ENCODE measurements at regions not wholly inside any gene's neighbourhood (a gene's known extent, or its start where the extent isn't known, plus 50 kb on each side); places are given as distances from the start of the nearest gene placed in this dataset.

DNA sequence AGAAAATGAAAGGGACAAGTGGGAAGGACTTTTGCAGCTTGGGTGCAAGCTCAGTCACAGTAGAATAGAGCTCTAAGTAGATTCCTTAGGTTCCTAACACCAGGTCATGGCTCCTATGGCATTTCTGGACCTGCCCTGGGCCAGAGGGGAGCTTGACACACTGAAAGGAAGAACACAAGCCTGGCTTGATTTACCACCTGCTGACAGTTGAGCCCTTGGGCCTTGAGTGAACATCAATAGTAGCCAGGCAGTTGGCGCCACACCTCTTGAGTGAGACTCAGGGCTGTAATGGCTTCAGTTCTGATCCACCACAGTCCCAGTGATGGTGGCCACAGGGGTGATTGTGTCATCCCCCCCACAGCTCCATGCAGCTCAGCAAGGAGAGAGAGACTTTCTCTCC is 221.9 kb upstream of the PCDH17 start:
- intact Hi-C loops (cut with micrococcal nuclease; ENCODE audit: unreplicated experiment) = no loop called here
- no peak overlapping the region for H2AFZ ChIP-seq
- ChIA-PET POLR2A (ENCODE audit: unreplicated experiment) (no interaction called here), CTCF (no interaction called here)
- H3K79me2 ChIP-seq (ENCODE audit: low read depth) = no peaks in the 10 kb centered on the region
- H3K9me3 ChIP-seq (ENCODE audit: insufficient read depth, low read depth) = no peaks in the 10 kb centered on the region
- TF ChIP-seq, protein P1, sequence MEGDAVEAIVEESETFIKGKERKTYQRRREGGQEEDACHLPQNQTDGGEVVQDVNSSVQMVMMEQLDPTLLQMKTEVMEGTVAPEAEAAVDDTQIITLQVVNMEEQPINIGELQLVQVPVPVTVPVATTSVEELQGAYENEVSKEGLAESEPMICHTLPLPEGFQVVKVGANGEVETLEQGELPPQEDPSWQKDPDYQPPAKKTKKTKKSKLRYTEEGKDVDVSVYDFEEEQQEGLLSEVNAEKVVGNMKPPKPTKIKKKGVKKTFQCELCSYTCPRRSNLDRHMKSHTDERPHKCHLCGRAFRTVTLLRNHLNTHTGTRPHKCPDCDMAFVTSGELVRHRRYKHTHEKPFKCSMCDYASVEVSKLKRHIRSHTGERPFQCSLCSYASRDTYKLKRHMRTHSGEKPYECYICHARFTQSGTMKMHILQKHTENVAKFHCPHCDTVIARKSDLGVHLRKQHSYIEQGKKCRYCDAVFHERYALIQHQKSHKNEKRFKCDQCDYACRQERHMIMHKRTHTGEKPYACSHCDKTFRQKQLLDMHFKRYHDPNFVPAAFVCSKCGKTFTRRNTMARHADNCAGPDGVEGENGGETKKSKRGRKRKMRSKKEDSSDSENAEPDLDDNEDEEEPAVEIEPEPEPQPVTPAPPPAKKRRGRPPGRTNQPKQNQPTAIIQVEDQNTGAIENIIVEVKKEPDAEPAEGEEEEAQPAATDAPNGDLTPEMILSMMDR (conservative IDR thresholded peaks at IDR 0.05) = no peak
- no peak for TF ChIP-seq EZH2 (IDR thresholded peaks at IDR 0.05; ENCODE audit: low read depth)
- H3K9me2 ChIP-seq (ENCODE audit: insufficient read depth) = no peaks in the 10 kb centered on the region
- no peaks in the 10 kb centered on the region for H3K27me3 ChIP-seq (ENCODE audit: insufficient read depth, low read depth)
- no peaks in the 10 kb centered on the region for H3F3A ChIP-seq (ENCODE audit: insufficient read depth, low read depth)
- no peaks in the 10 kb centered on the region for H3K4me1 ChIP-seq (replicated peaks; ENCODE audit: insufficient read depth)
- DNase-seq = no peak
- no peaks in the 10 kb centered on the region for H3K36me3 ChIP-seq (ENCODE audit: low read depth)
- H4K20me1 ChIP-seq (ENCODE audit: insufficient read depth) = no peaks in the 10 kb centered on the region
- H3K27ac ChIP-seq = no peak overlapping the region
- H3K4me3 ChIP-seq = no peak overlapping the region
- no TSS peak for BruUV-seq (replicated peaks)
- H3K4me2 ChIP-seq = no peak overlapping the region

- Histone ChIP-seq H2AFZ (no peak overlapping the region), H3K4me3 (no peak overlapping the region), H3F3A (ENCODE audit: insufficient read depth, low read depth) (no peaks in the 10 kb centered on the region), H3K36me3 (ENCODE audit: low read depth) (no peaks in the 10 kb centered on the region), H3K79me2 (ENCODE audit: low read depth) (no peaks in the 10 kb centered on the region), H3K27ac (no peak overlapping the region), H4K20me1 (ENCODE audit: insufficient read depth) (no peaks in the 10 kb centered on the region), H3K9me3 (ENCODE audit: insufficient read depth, low read depth) (no peaks in the 10 kb centered on the region), H3K9me2 (ENCODE audit: insufficient read depth) (no peaks in the 10 kb centered on the region), H3K4me1 (replicated peaks; ENCODE audit: insufficient read depth) (no peaks in the 10 kb centered on the region), H3K4me2 (no peak overlapping the region), H3K27me3 (ENCODE audit: insufficient read depth, low read depth) (no peaks in the 10 kb centered on the region)
- POLR2A ChIA-PET (ENCODE audit: unreplicated experiment) = no interaction called here
- DNase-seq = no peak
- no TSS peak for BruUV-seq (replicated peaks)
- TF ChIP-seq, protein P1 (conservative IDR thresholded peaks at IDR 0.05) = no peak
- TF ChIP-seq EZH2 (IDR thresholded peaks at IDR 0.05; ENCODE audit: low read depth) = no peak
- CTCF ChIA-PET = no interaction called here
- intact Hi-C loops (cut with micrococcal nuclease; ENCODE audit: unreplicated experiment) = no loop called here
Observed at GRCh38 chr13:57418067-57418677, 213.4 kb upstream of the PCDH17 start.

GRCh38 chr13:57424379-57424778 is 207.2 kb upstream of the PCDH17 start:
- CTCF ChIA-PET = no interaction called here
- Histone ChIP-seq H3K27me3 (ENCODE audit: insufficient read depth, low read depth) (no peaks in the 10 kb centered on the region), H4K20me1 (ENCODE audit: insufficient read depth) (no peaks in the 10 kb centered on the region), H3K9me3 (ENCODE audit: insufficient read depth, low read depth) (no peaks in the 10 kb centered on the region), H3K36me3 (ENCODE audit: low read depth) (no peaks in the 10 kb centered on the region), H3K4me2 (no peak overlapping the region), H2AFZ (no peak overlapping the region), H3K4me1 (replicated peaks; ENCODE audit: insufficient read depth) (no peaks in the 10 kb centered on the region), H3K9me2 (ENCODE audit: insufficient read depth) (no peaks in the 10 kb centered on the region), H3K79me2 (ENCODE audit: low read depth) (no peaks in the 10 kb centered on the region), H3K27ac (no peak overlapping the region), H3F3A (ENCODE audit: insufficient read depth, low read depth) (no peaks in the 10 kb centered on the region), H3K4me3 (no peak overlapping the region)
- intact Hi-C loops (cut with micrococcal nuclease; ENCODE audit: unreplicated experiment) = no loop called here
- no peak for TF ChIP-seq EZH2 (IDR thresholded peaks at IDR 0.05; ENCODE audit: low read depth)
- TF ChIP-seq, protein P1 (conservative IDR thresholded peaks at IDR 0.05) = no peak
- no TSS peak for BruUV-seq (replicated peaks)
- DNase-seq = no peak
- POLR2A ChIA-PET (ENCODE audit: unreplicated experiment) = no interaction called here
